Ishikawa (cell line): ENCODE measurements at regions not wholly inside any gene's neighbourhood (a gene's known extent, or its start where the extent isn't known, plus 50 kb on each side); places are given as distances from the start of the nearest gene placed in this dataset.

ENCODE experiments used
- EGR1 ChIP-seq: IDR thresholded peaks from 2 replicates; pipeline ENCODE4 v1.6.1; 2012
- TAF1 ChIP-seq: IDR thresholded peaks from 2 replicates; pipeline ENCODE4 v1.6.1; 2012; ENCODE audit warnings: low read depth, mild to moderate bottlenecking

GRCh38 chr21:14763695-14764064 is 217.6 kb upstream of the SAMSN1 start:
- TF ChIP-seq TAF1 (no peak), EGR1 (no peak)
